ENCODE measurements at regions not wholly inside any gene's neighbourhood (a gene's known extent, or its start where the extent isn't known, plus 50 kb on each side); places are given as distances from the start of the nearest gene placed in this dataset.
A peak's percentile ranks its signal among the peaks of the same experiment; 100 is the strongest.

GRCh38 chr6:134593442-134593841, 275.5 kb upstream of the SGK1 start:
- Histone ChIP-seq H4K12ac (ENCODE audit: low read depth, low read length) (no peak overlapping the region), H3K4ac (ENCODE audit: low read depth, low read length) (no peak overlapping the region), H3K9me3 (ENCODE audit: insufficient read depth, low read depth, low read length) (no peaks in the 10 kb centered on the region), H3K27me3 (ENCODE audit: insufficient read depth, low read length) (no peaks in the 10 kb centered on the region), H3K14ac (ENCODE audit: low read length) (no peak overlapping the region), H4K8ac (ENCODE audit: low read depth, low read length) (no peak overlapping the region), H3K18ac (ENCODE audit: low read length) (no peak overlapping the region), H2BK5ac (ENCODE audit: low read depth, low read length, poor library complexity) (no peak overlapping the region), H3K4me3 (ENCODE audit: low read depth, low read length) (no peak overlapping the region), H2BK120ac (ENCODE audit: insufficient read depth, low read length, poor library complexity) (no peak overlapping the region), H3K4me1 (ENCODE audit: control insufficient read depth in 1 of 2, insufficient read depth in 2 of 2, low read length in 2 of 2) (no peaks in the 10 kb centered on the region), H3K36me3 (ENCODE audit: control insufficient read depth in 1 of 2, insufficient read depth in 2 of 2, low read length in 2 of 2) (no peaks in the 10 kb centered on the region), H2BK12ac (ENCODE audit: low read length) (no peak overlapping the region), H3K79me1 (ENCODE audit: low read length) (peaks cover 2% of the 10 kb centered on the region), H2AFZ (ENCODE audit: insufficient read depth, low read length, poor library complexity) (no peak overlapping the region), H3K27ac (ENCODE audit: low read depth, low read length) (no peak overlapping the region), H3K4me2 (ENCODE audit: low read length) (no peak overlapping the region), H3K9ac (ENCODE audit: low read length) (no peak overlapping the region), H2AK5ac (ENCODE audit: low read length) (no peak overlapping the region), H4K91ac (ENCODE audit: low read depth, low read length) (no peak overlapping the region), H3K23ac (ENCODE audit: low read length) (no peak overlapping the region), H3K79me2 (ENCODE audit: control insufficient read depth, insufficient read depth, low read length, poor library complexity) (no peaks in the 10 kb centered on the region)
- no CpG with 5 or more reads among the region's 3 CpGs for WGBS (ENCODE audit: extremely low coverage, insufficient coverage, insufficient read length)
- DNase-seq, result no peak

- WGBS (ENCODE audit: extremely low coverage, insufficient coverage, insufficient read length), result no CpG with 5 or more reads among the region's 1 CpG
- DNase-seq, result no peak
Observed at GRCh38 chr6:134593024-134593423, 275.1 kb upstream of the SGK1 start.

GRCh38 chr6:134590449-134590848, 272.5 kb upstream of the SGK1 start:
- Histone ChIP-seq H2AFZ (ENCODE audit: insufficient read depth, low read length, poor library complexity) (no peak overlapping the region), H4K91ac (ENCODE audit: low read depth, low read length) (no peak overlapping the region), H3K4me1 (ENCODE audit: control insufficient read depth in 1 of 2, insufficient read depth in 2 of 2, low read length in 2 of 2) (no peaks in the 10 kb centered on the region), H3K4ac (ENCODE audit: low read depth, low read length) (no peak overlapping the region), H3K79me1 (ENCODE audit: low read length) (peaks cover 2% of the 10 kb centered on the region), H3K27me3 (ENCODE audit: insufficient read depth, low read length) (no peaks in the 10 kb centered on the region), H3K27ac (ENCODE audit: low read depth, low read length) (no peak overlapping the region), H4K8ac (ENCODE audit: low read depth, low read length) (no peak overlapping the region), H4K12ac (ENCODE audit: low read depth, low read length) (no peak overlapping the region), H3K23ac (ENCODE audit: low read length) (no peak overlapping the region), H2BK120ac (ENCODE audit: insufficient read depth, low read length, poor library complexity) (peak overlapping the region; percentile 30), H3K9me3 (ENCODE audit: insufficient read depth, low read depth, low read length) (no peaks in the 10 kb centered on the region), H3K4me2 (ENCODE audit: low read length) (no peak overlapping the region), H3K79me2 (ENCODE audit: control insufficient read depth, insufficient read depth, low read length, poor library complexity) (no peaks in the 10 kb centered on the region), H3K36me3 (ENCODE audit: control insufficient read depth in 1 of 2, insufficient read depth in 2 of 2, low read length in 2 of 2) (no peaks in the 10 kb centered on the region), H2BK5ac (ENCODE audit: low read depth, low read length, poor library complexity) (peak overlapping the region; percentile 82), H2BK12ac (ENCODE audit: low read length) (peak overlapping the region; percentile 44), H3K4me3 (ENCODE audit: low read depth, low read length) (no peak overlapping the region), H3K14ac (ENCODE audit: low read length) (no peak overlapping the region), H2AK5ac (ENCODE audit: low read length) (no peak overlapping the region), H3K9ac (ENCODE audit: low read length) (no peak overlapping the region), H3K18ac (ENCODE audit: low read length) (no peak overlapping the region)
- DNase-seq, result peak; percentile 10 to 58
- no CpG with 5 or more reads among the region's 7 CpGs for WGBS (ENCODE audit: extremely low coverage, insufficient coverage, insufficient read length)

More at GRCh38 chr6:134593024-134593423, 275.1 kb upstream of the SGK1 start:
- Histone ChIP-seq H3K14ac (ENCODE audit: low read length) (no peak overlapping the region), H3K27me3 (ENCODE audit: insufficient read depth, low read length) (no peaks in the 10 kb centered on the region), H3K23ac (ENCODE audit: low read length) (no peak overlapping the region), H3K36me3 (ENCODE audit: control insufficient read depth in 1 of 2, insufficient read depth in 2 of 2, low read length in 2 of 2) (no peaks in the 10 kb centered on the region), H3K4me3 (ENCODE audit: low read depth, low read length) (no peak overlapping the region), H4K12ac (ENCODE audit: low read depth, low read length) (no peak overlapping the region), H3K79me1 (ENCODE audit: low read length) (peaks cover 2% of the 10 kb centered on the region), H3K4me1 (ENCODE audit: control insufficient read depth in 1 of 2, insufficient read depth in 2 of 2, low read length in 2 of 2) (no peaks in the 10 kb centered on the region), H2BK5ac (ENCODE audit: low read depth, low read length, poor library complexity) (no peak overlapping the region), H2AFZ (ENCODE audit: insufficient read depth, low read length, poor library complexity) (no peak overlapping the region), H2AK5ac (ENCODE audit: low read length) (no peak overlapping the region), H3K79me2 (ENCODE audit: control insufficient read depth, insufficient read depth, low read length, poor library complexity) (no peaks in the 10 kb centered on the region), H3K4me2 (ENCODE audit: low read length) (no peak overlapping the region), H3K18ac (ENCODE audit: low read length) (no peak overlapping the region), H3K9ac (ENCODE audit: low read length) (no peak overlapping the region), H4K91ac (ENCODE audit: low read depth, low read length) (no peak overlapping the region), H2BK120ac (ENCODE audit: insufficient read depth, low read length, poor library complexity) (no peak overlapping the region), H3K27ac (ENCODE audit: low read depth, low read length) (no peak overlapping the region), H2BK12ac (ENCODE audit: low read length) (no peak overlapping the region), H4K8ac (ENCODE audit: low read depth, low read length) (no peak overlapping the region), H3K9me3 (ENCODE audit: insufficient read depth, low read depth, low read length) (no peaks in the 10 kb centered on the region), H3K4ac (ENCODE audit: low read depth, low read length) (no peak overlapping the region)

- no peaks in the 10 kb centered on the region for H3K4me1 ChIP-seq (ENCODE audit: control insufficient read depth in 1 of 2, insufficient read depth in 2 of 2, low read length in 2 of 2)
- no peak overlapping the region for H4K12ac ChIP-seq (ENCODE audit: low read depth, low read length)
- no peak overlapping the region for H2AFZ ChIP-seq (ENCODE audit: insufficient read depth, low read length, poor library complexity)
- no peak overlapping the region for H3K23ac ChIP-seq (ENCODE audit: low read length)
- no peak overlapping the region for H3K4me2 ChIP-seq (ENCODE audit: low read length)
- no peak for DNase-seq
- peak overlapping the region; percentile 44 for H2BK12ac ChIP-seq (ENCODE audit: low read length)
- H3K79me1 ChIP-seq (ENCODE audit: low read length), result peaks cover 2% of the 10 kb centered on the region
- no peak overlapping the region for H3K27ac ChIP-seq (ENCODE audit: low read depth, low read length)
- H3K9ac ChIP-seq (ENCODE audit: low read length), result no peak overlapping the region
- H4K8ac ChIP-seq (ENCODE audit: low read depth, low read length), result no peak overlapping the region
- H3K9me3 ChIP-seq (ENCODE audit: insufficient read depth, low read depth, low read length), result no peaks in the 10 kb centered on the region
- peak overlapping the region; percentile 30 for H2BK120ac ChIP-seq (ENCODE audit: insufficient read depth, low read length, poor library complexity)
- no peak overlapping the region for H4K91ac ChIP-seq (ENCODE audit: low read depth, low read length)
- no peak overlapping the region for H2BK5ac ChIP-seq (ENCODE audit: low read depth, low read length, poor library complexity)
- H3K79me2 ChIP-seq (ENCODE audit: control insufficient read depth, insufficient read depth, low read length, poor library complexity), result no peaks in the 10 kb centered on the region
- no peak overlapping the region for H3K4me3 ChIP-seq (ENCODE audit: low read depth, low read length)
- H2AK5ac ChIP-seq (ENCODE audit: low read length), result no peak overlapping the region
- no peaks in the 10 kb centered on the region for H3K27me3 ChIP-seq (ENCODE audit: insufficient read depth, low read length)
- no peak overlapping the region for H3K14ac ChIP-seq (ENCODE audit: low read length)
- no peak overlapping the region for H3K4ac ChIP-seq (ENCODE audit: low read depth, low read length)
- WGBS (ENCODE audit: extremely low coverage, insufficient coverage, insufficient read length), result no CpG with 5 or more reads among the region's 5 CpGs
- no peaks in the 10 kb centered on the region for H3K36me3 ChIP-seq (ENCODE audit: control insufficient read depth in 1 of 2, insufficient read depth in 2 of 2, low read length in 2 of 2)
- H3K18ac ChIP-seq (ENCODE audit: low read length), result no peak overlapping the region
Observed at GRCh38 chr6:134590004-134590403, 272.1 kb upstream of the SGK1 start.
